ENCODE measurements at regions not wholly inside any gene's neighbourhood (a gene's known extent, or its start where the extent isn't known, plus 50 kb on each side); places are given as distances from the start of the nearest gene placed in this dataset.
"Not testable (repeated sequence)": the region's sequence is repeated elsewhere in the genome, so short reads cannot be mapped to it uniquely, and the experiment has no call there.

DNA sequence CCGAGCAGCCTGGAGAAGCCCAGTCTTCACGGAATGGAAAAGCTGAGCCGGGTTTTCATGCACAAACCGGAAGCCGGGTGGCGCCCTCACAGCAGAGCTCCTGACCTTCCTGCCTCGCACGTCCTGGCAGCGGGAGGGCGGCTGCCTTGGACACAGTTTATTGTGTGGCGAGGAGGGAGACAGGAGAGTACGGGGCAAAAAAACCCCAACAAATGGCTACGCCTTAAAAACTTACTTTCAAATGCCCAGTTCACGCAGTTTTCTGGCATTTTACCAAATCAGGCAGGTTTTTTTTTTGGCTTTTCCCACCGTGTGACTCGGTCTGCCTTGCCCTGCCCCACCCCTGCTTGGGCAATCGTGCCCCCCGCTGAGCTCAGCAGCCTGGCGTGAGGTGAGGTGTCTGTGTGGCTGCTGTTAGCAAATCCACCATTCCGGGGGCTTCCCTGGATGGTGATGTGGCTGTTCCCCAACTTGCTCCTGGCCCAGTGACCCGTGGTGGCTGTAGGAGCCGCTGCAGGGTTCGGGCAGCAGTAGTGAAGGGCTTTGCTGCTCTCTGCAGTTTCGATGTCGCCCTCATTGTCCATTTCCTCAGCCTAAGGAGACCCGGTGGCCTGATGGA, 187.1 kb upstream of the SULF2 start:
- TF ChIP-seq, protein P1, sequence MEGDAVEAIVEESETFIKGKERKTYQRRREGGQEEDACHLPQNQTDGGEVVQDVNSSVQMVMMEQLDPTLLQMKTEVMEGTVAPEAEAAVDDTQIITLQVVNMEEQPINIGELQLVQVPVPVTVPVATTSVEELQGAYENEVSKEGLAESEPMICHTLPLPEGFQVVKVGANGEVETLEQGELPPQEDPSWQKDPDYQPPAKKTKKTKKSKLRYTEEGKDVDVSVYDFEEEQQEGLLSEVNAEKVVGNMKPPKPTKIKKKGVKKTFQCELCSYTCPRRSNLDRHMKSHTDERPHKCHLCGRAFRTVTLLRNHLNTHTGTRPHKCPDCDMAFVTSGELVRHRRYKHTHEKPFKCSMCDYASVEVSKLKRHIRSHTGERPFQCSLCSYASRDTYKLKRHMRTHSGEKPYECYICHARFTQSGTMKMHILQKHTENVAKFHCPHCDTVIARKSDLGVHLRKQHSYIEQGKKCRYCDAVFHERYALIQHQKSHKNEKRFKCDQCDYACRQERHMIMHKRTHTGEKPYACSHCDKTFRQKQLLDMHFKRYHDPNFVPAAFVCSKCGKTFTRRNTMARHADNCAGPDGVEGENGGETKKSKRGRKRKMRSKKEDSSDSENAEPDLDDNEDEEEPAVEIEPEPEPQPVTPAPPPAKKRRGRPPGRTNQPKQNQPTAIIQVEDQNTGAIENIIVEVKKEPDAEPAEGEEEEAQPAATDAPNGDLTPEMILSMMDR (IDR thresholded peaks at IDR 0.05; ENCODE audit: insufficient read depth, low read length), result not testable (repeated sequence)
- TF ChIP-seq POLR2AphosphoS5, GABPA (IDR thresholded peaks at IDR 0.05; ENCODE audit: low read depth): not testable (repeated sequence)
- TF ChIP-seq, protein P2, sequence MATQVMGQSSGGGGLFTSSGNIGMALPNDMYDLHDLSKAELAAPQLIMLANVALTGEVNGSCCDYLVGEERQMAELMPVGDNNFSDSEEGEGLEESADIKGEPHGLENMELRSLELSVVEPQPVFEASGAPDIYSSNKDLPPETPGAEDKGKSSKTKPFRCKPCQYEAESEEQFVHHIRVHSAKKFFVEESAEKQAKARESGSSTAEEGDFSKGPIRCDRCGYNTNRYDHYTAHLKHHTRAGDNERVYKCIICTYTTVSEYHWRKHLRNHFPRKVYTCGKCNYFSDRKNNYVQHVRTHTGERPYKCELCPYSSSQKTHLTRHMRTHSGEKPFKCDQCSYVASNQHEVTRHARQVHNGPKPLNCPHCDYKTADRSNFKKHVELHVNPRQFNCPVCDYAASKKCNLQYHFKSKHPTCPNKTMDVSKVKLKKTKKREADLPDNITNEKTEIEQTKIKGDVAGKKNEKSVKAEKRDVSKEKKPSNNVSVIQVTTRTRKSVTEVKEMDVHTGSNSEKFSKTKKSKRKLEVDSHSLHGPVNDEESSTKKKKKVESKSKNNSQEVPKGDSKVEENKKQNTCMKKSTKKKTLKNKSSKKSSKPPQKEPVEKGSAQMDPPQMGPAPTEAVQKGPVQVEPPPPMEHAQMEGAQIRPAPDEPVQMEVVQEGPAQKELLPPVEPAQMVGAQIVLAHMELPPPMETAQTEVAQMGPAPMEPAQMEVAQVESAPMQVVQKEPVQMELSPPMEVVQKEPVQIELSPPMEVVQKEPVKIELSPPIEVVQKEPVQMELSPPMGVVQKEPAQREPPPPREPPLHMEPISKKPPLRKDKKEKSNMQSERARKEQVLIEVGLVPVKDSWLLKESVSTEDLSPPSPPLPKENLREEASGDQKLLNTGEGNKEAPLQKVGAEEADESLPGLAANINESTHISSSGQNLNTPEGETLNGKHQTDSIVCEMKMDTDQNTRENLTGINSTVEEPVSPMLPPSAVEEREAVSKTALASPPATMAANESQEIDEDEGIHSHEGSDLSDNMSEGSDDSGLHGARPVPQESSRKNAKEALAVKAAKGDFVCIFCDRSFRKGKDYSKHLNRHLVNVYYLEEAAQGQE (IDR thresholded peaks at IDR 0.05; ENCODE audit: insufficient replicate concordance, low read depth), result not testable (repeated sequence)
